ENCODE measurements at regions not wholly inside any gene's neighbourhood (a gene's known extent, or its start where the extent isn't known, plus 50 kb on each side); places are given as distances from the start of the nearest gene placed in this dataset.
"Not testable (repeated sequence)": the region's sequence is repeated elsewhere in the genome, so short reads cannot be mapped to it uniquely, and the experiment has no call there.

DNA sequence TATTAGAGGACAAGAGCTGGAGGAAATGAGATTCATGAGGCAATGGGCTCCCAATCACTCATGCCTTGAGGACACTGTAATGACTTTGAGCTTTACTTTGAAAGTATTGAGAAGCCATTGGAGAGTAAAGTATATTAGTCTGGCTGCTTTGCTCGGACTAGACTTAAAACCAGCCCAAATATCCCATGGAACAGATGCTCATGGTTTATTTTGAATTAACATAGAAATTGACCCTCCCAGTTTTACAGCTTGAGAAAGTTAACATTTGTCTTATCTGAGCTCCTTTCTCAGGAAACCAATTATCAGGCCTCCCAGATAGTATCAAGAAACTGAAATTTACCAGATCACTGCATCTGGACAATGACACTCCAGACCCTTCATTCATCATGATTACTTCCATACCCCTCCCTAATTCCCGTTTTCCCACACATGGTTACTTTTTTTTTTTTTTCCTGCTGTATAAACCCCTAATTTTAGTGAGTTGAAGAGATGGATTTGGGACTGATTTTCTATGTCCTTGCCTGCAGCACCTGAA, 270.8 kb upstream of the SMIM30 start:
- DNase-seq (ENCODE audit: low spot score): no peak

GRCh38 chr7:113383638-113384037, 265.3 kb upstream of the SMIM30 start:
- DNase-seq (ENCODE audit: low spot score): no peak

GRCh38 chr7:113379746-113380145, 261.4 kb upstream of the SMIM30 start:
- no peak for DNase-seq (ENCODE audit: low spot score)

DNA sequence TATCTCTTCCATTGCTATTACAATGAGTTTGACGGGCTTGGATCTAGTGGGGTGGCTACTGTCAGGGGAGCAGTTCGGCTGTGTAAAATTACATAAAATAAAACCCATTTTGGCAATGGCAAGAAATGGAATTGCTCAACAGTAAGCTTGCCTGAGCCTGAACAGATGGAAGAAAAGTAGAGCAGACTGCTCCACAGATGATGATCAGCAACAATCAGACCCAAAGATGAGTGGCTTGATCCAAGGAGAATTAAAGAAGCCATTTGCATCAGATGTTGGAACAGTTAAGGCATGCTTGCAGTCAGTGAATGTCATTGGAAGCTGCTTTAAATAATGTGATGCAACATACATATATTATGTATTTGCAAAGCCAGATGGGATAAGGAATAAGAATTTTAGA, 256.6 kb upstream of the SMIM30 start:
- no peak for DNase-seq (ENCODE audit: low spot score)

DNA sequence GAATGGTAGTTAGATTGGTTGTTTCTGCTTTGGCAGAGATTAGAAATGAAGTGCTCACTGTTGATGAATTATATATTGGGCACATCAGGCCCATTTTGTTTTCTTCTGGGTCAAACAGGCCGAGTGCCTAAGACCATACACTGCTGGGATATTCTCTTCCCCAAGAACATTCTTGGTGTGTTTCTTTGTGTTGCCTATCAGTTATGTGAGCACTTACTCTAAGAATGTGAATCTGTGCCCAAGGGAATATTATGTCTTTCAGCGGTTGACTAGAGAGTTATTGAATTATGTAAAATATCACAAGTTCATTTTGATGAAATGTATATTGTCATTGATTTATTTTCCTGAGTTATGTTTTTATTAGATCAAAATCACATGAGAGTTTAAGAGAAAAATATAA, 255.5 kb upstream of the SMIM30 start:
- DNase-seq (ENCODE audit: low spot score): no peak

DNA sequence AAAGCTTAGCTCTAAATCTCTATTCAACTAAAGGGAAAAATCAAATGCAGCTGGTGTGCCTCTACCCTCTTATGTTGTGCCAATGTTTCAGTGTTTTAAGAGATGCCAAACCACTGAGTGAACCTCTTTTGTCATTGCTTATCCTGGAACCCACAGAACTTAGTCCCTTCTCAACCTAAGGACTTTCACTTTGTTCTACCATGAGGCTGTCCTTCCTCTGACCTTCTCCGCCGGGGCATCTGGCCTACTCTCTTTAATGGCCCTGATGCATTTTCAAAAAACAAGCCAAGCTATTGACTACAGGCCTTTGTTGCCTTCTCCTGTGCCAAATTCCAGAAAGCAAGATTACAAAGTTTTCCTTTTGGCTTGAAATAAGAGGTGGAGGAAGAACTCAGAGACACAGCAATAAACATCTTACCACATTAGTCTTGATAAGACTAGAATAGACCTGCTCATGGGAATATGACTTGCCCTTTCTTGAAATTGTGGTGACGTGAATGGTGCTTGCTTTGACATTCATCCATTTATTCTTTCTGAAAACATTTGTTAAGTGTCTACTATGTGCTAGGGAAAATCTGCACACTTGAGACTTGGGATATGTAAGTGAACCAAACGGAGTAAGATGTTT, 253.2 kb upstream of the SMIM30 start:
- no peak for DNase-seq (ENCODE audit: low spot score)

GRCh38 chr7:113370910-113371309, 252.6 kb upstream of the SMIM30 start:
- no peak for DNase-seq (ENCODE audit: low spot score)

DNA sequence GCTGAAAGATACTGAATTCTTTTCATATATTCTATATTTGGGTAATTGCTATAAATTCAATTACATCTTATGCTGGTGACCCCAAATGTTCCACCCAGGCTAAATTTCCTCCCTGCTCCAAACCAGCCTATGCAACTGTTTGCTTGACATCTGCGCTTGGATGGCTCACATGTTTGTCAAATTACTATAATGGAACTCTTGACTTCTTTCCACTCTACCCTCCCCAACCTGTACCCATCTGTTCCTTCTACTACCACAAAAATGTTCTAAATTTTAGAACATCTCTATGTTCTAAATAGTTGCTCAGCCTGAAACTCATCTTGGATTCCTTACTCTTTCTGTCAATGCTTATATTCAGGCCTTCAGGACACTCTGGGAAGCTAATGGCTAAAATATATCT, 249.9 kb upstream of the SMIM30 start:
- no peak for DNase-seq (ENCODE audit: low spot score)

GRCh38 chr7:113367041-113367586, 248.8 kb upstream of the SMIM30 start:
- no peak for DNase-seq (ENCODE audit: low spot score)

DNA sequence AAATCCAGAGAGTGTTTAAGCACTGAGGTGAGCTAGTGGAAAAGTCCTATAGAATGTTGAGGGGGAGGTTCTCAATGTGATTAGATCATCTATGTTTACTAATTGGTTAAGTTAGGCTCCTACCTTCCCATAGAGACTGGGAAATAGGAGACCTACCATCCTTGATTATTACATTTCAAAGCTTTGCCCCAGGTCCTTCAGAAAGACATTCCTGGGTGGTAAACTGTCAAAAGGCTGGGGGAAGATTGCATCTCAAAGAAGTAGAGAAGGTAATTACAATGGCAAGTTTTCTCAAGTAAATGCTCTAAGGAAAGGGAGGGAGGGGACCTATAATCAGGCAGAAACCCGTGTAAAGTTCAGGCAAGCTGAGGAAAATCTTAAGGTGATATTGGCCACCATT, 247.8 kb upstream of the SMIM30 start:
- no peak for DNase-seq (ENCODE audit: low spot score)

- DNase-seq (ENCODE audit: low spot score): no peak
These were observed 231.0 kb upstream of the SMIM30 start for GRCh38 chr7:113349339-113349738.

DNA sequence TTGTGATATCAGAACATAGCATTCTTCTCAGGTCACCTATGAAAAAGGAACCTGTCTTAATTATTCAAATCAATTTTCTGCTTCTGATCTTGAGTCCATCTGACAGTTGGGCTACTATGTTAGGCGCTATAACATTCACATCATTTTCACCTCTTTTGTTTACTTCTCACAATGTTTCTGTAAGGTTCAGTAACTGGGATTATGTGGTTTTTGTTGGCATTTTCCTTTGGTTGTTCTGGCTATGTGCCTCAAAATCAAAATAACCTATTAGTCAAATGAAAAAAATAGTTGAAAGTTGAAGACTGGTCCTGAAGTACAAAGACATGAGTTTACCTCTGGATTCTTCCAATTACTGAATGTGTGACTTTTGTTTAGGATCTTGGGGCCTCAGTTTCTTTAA, 221.3 kb upstream of the SMIM30 start:
- no peak for DNase-seq (ENCODE audit: low spot score)

GRCh38 chr7:113338071-113338696, 219.8 kb upstream of the SMIM30 start:
- DNase-seq (ENCODE audit: low spot score): no peak

GRCh38 chr7:113336838-113337237, 218.5 kb upstream of the SMIM30 start:
- not testable (repeated sequence) for DNase-seq (ENCODE audit: low spot score)

- DNase-seq (ENCODE audit: low spot score): no peak
These were observed 213.0 kb upstream of the SMIM30 start for GRCh38 chr7:113331155-113331898.

DNA sequence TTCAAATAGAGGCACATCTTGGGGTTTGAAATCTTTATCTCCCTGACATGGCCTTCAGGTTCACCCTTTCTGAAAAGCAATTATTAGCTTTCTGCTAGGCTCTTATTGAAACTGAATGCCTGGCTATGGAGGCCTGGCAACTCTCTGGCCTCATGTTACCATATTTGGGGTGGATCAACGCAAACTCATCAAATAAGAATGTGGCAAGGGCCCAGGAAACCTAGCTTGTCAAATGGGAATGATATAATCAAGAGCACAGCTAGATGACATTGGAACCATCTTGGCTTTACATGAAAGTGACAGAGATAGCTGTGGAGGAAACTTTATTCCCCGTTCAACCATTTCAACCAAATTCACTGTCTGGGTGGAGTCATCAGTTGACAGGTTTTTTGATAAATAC, 202.8 kb upstream of the SMIM30 start:
- DNase-seq (ENCODE audit: low spot score): no peak

DNA sequence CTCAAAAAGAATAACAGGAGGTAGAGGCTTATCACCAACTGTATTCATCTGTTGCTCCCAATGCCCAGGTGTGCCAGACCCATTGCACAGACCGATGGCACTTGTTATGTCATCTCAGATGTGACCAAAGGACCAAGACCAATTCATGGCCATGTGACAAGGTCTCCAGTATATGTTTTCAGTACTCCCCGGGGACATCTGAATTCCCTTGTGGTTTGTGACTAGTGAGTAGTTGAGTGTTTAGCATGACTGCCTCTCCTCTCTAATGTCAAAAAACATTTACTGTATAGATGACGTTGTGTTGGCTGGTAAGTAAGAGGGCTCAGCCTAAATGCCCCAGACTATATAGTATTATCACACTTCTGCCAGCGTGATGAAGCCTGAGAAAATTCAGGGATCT, 202.1 kb upstream of the SMIM30 start:
- DNase-seq (ENCODE audit: low spot score): no peak

- no peak for DNase-seq (ENCODE audit: low spot score)
These were observed 196.2 kb upstream of the SMIM30 start for GRCh38 chr7:113314594-113314993.

DNA sequence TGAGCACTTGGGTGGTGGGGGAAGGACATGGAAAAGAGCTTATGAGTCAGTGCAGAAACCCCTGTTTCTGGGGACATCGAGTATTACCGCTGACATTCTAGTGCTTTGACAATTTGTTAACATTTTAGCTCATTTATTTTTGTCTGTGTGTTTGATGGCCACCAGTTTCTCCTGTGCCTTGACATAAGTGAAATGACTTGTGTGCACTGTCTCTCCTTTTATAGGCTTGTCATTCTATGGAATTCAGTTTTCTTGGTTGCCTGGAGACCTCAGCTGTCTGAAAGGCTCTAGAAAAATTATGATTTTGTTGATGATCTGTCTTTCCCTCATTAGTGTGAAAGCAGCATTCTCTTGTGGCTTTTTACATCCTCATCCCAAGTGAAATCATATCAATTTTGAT, 190.0 kb upstream of the SMIM30 start:
- no peak for DNase-seq (ENCODE audit: low spot score)

DNA sequence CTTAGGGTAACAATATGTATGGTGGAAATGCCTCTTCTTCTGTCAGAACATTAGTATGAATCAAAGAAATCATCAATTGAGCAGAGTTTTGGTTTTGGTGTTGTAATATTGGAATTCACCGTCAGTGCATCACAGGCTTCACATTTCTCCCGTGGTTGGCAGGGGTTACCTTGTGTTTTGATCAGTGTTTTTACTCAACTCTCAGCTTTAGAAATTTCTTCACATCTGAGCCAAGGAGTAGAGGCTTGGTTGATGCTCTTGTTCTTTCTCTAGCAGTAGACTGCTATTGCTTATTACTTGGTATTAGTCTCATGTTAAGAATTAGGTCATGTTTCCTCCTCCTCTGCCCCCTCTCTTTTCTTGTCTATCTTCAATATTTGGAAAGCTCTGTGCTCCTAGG, 188.8 kb upstream of the SMIM30 start:
- no peak for DNase-seq (ENCODE audit: low spot score)

DNA sequence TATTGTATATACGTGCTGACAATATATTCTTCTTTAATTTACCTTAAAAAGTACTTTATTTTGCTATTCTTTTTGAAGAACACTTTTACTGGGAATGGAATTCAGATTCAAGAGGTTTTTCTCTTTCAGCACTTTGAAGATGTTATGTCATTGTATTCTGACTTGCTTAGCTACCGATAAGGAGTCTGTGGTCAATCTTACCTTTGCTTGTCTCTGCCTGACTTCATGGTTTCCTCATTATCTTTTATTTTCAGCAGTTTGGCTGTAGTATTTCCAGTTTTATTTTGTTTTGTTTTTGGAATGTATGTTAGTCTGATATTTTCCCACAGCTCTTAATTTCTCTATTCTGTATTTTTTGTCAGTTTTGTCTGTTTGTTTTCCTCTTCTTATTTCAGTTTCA, 187.9 kb upstream of the SMIM30 start:
- DNase-seq (ENCODE audit: low spot score): no peak

DNA sequence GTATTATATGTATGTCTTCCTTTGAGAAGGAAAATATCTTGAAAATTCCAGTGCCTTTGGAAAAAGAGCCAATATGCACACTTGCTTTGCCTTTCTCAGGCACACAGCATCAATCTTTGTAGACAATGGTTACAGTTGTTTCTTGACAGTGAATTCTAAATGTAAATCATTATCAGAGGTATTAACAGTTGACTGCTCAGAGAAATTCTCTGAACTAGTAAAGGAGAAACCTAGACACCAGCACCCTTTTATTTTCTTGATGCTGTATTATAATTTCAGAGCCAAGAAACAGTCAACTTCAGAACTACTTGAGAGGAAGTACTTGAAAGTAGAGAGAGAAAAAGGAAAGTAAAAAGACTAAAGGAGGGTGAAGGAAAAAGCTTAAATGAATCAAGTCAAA, 185.8 kb upstream of the SMIM30 start:
- DNase-seq (ENCODE audit: low spot score): no peak

GRCh38 chr7:113303388-113303787, 185.0 kb upstream of the SMIM30 start:
- DNase-seq (ENCODE audit: low spot score): not testable (repeated sequence)

Data from LoVo (cell line).